Smooth muscle cell (in vitro differentiated cells): ENCODE measurements at regions not wholly inside any gene's neighbourhood (a gene's known extent, or its start where the extent isn't known, plus 50 kb on each side); places are given as distances from the start of the nearest gene placed in this dataset.
A peak's percentile ranks its signal among the peaks of the same experiment; 100 is the strongest.

Experiments used
- DNase-seq: peaks from one replicate; lab custom pipeline; 2025; ENCODE audit not compliant: unreplicated experiment; lab: John Stamatoyannopoulos, UW
- H2AFZ ChIP-seq: fragments of 200-600 bp; sonication (generic); 2 replicates; pipeline ENCODE4 v1.6.0; 2016; ENCODE audit warnings: antibody characterized with exemption, low read depth, mild to moderate bottlenecking
- H3F3A ChIP-seq: fragments of 200-600 bp; sonication (generic); 2 replicates; pipeline ENCODE4 v1.6.0; 2017; ENCODE audit warnings: antibody characterized with exemption, low read depth
- H3K27ac ChIP-seq: fragments of 200-600 bp; sonication (generic); 2 replicates; pipeline ENCODE4 v1.5.1; 2016; ENCODE audit warnings: low read depth, mild to moderate bottlenecking
- H3K27me3 ChIP-seq: fragments of 200-600 bp; sonication (generic); 2 replicates; pipeline ENCODE4 v1.6.1; 2016; ENCODE audit warnings: low read depth, mild to moderate bottlenecking
- H3K36me3 ChIP-seq: fragments of 200-600 bp; sonication (generic); 2 replicates; pipeline ENCODE4 v1.5.1; 2016; ENCODE audit warnings: low read depth
- H3K4me1 ChIP-seq: fragments of 200-600 bp; sonication (generic); 2 replicates; pipeline ENCODE4 v1.5.1; 2016; ENCODE audit warnings: low read depth
- H3K4me2 ChIP-seq: fragments of 200-600 bp; sonication (generic); 2 replicates; pipeline ENCODE4 v1.6.0; 2016; ENCODE audit warnings: mild to moderate bottlenecking
- H3K4me3 ChIP-seq: fragments of 200-600 bp; sonication (generic); 2 replicates; pipeline ENCODE4 v1.5.1; 2016; ENCODE audit warnings: mild to moderate bottlenecking
- H3K79me2 ChIP-seq: fragments of 200-600 bp; sonication (generic); 2 replicates; pipeline ENCODE4 v1.6.0; 2016; ENCODE audit warnings: low read depth, mild to moderate bottlenecking
- H3K9ac ChIP-seq: fragments of 200-600 bp; sonication (generic); 2 replicates; pipeline ENCODE4 v1.6.0; 2016; ENCODE audit warnings: low read depth
- H3K9me3 ChIP-seq: fragments of 200-600 bp; sonication (generic); replicated peaks from 2 replicates; pipeline ENCODE4 v1.5.1; 2016; ENCODE audit warnings: low read depth
- H4K20me1 ChIP-seq: fragments of 200-600 bp; sonication (generic); 2 replicates; pipeline ENCODE4 v1.6.0; 2016; ENCODE audit warnings: low read depth
- CTCF ChIP-seq: fragments of 200-600 bp; sonication (generic); IDR thresholded peaks from 2 replicates; pipeline ENCODE4 v1.5.1; 2017; ENCODE audit warnings: borderline replicate concordance, mild to moderate bottlenecking, antibody characterized with exemption; ENCODE audit not compliant: insufficient read depth, poor library complexity, severe bottlenecking
- WGBS: methylation state at CpG from one replicate; pipeline ENCODE4 v1.1.7; 2016; ENCODE audit warnings: low lambda C conversion rate; 5-methylcytosine and 5-hydroxymethylcytosine counted together

DNA sequence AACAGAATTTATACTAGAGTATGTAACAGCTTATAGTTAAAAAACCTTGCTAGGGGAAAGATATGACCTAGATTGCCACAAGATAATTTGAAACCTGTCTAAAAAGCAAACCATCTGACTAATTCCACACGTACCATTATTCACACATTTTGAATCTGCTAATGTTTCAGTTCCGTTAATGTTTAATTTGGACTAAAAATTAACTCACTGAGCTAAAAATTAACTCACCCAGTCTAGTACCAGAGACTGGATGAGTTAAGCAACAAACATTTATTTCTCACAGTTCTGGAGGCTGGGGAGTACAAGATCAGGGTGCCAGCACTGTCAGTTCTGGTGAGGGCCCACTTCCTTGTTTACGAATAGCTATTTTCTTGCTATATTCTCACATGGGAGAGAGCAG is 231.5 kb upstream of the DIAPH2 start:
- Histone ChIP-seq H3K27ac (no peak overlapping the region), H3F3A (no peaks in the 10 kb centered on the region), H3K4me2 (no peak overlapping the region), H3K9me3 (no peaks in the 10 kb centered on the region), H3K9ac (no peak overlapping the region), H3K79me2 (no peaks in the 10 kb centered on the region), H3K4me3 (no peak overlapping the region), H3K27me3 (no peaks in the 10 kb centered on the region), H3K4me1 (no peaks in the 10 kb centered on the region), H2AFZ (peak overlapping the region; percentile 42), H3K36me3 (no peaks in the 10 kb centered on the region), H4K20me1 (no peaks in the 10 kb centered on the region)
- WGBS, result 91% methylated on average over 3 of the region's 3 CpGs
- no peak for TF ChIP-seq CTCF
- DNase-seq, result no peak

- TF ChIP-seq CTCF, result no peak
- H3K27ac ChIP-seq, result no peak overlapping the region
- H3K79me2 ChIP-seq, result no peaks in the 10 kb centered on the region
- no peaks in the 10 kb centered on the region for H3K4me1 ChIP-seq
- 86% methylated on average over 3 of the region's 3 CpGs for WGBS
- no peaks in the 10 kb centered on the region for H3F3A ChIP-seq
- H3K4me3 ChIP-seq, result no peak overlapping the region
- H3K36me3 ChIP-seq, result no peaks in the 10 kb centered on the region
- no peaks in the 10 kb centered on the region for H4K20me1 ChIP-seq
- H2AFZ ChIP-seq, result no peak overlapping the region
- no peak overlapping the region for H3K4me2 ChIP-seq
- no peak overlapping the region for H3K9ac ChIP-seq
- H3K27me3 ChIP-seq, result no peaks in the 10 kb centered on the region
- no peaks in the 10 kb centered on the region for H3K9me3 ChIP-seq
- no peak for DNase-seq
Measured at GRCh38 chrX:96455078-96455477, 229.6 kb upstream of the DIAPH2 start.

DNA sequence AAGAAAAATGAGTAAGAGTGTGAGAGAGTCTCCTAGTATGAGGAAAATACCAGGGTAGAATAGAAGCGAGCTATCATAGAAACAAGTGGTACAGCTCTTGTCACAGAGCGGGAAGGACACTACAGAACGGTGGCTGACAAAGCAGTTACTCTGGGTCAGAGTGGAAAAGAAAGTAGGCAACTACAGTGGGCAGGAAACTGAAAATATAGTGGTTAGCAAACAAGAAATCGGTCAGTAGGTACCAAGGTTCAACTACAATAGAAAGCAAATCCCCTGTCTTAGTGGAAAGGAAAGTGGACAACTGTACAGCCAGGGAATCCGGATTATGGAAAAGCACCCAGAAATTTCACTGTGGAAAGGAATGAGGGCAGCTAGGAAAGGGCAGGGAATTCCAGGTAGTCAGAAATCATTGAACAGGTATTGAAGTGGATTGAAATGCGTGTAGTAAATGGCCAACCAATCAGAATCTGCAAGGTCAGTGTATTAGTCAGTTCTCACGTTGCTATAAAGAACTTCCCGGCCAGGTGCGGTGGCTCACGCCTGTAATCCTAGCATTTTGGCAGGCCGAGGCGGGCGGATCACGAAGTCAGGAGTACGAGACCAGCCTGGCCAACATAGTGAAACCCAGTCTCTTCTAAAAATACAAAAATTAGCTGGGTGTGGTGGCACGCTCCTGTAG is 219.6 kb upstream of the DIAPH2 start:
- Histone ChIP-seq H3K27me3 (no peaks in the 10 kb centered on the region), H3F3A (no peaks in the 10 kb centered on the region), H3K27ac (no peak overlapping the region), H3K4me2 (no peak overlapping the region), H3K9me3 (no peaks in the 10 kb centered on the region), H4K20me1 (no peaks in the 10 kb centered on the region), H3K36me3 (no peaks in the 10 kb centered on the region), H3K4me3 (no peak overlapping the region), H2AFZ (no peak overlapping the region), H3K79me2 (no peaks in the 10 kb centered on the region), H3K9ac (no peak overlapping the region), H3K4me1 (no peaks in the 10 kb centered on the region)
- WGBS, result 94% methylated on average over 16 of the region's 16 CpGs
- DNase-seq, result no peak
- TF ChIP-seq CTCF, result no peak
